Stimulated activated CD4-positive, alpha-beta T cell treated with anti-CD3 and anti-CD28 coated beads, Interleukin-15, amount 100 ng/mL, for 24 hours (primary cell): ENCODE measurements at regions not wholly inside any gene's neighbourhood (a gene's known extent, or its start where the extent isn't known, plus 50 kb on each side); places are given as distances from the start of the nearest gene placed in this dataset.
"Not testable (repeated sequence)": the region's sequence is repeated elsewhere in the genome, so short reads cannot be mapped to it uniquely, and the experiment has no call there.

Experiments
- DNase-seq: peaks from one replicate; pipeline ENCODE4 v3.0.0-alpha.2; 2020

DNA sequence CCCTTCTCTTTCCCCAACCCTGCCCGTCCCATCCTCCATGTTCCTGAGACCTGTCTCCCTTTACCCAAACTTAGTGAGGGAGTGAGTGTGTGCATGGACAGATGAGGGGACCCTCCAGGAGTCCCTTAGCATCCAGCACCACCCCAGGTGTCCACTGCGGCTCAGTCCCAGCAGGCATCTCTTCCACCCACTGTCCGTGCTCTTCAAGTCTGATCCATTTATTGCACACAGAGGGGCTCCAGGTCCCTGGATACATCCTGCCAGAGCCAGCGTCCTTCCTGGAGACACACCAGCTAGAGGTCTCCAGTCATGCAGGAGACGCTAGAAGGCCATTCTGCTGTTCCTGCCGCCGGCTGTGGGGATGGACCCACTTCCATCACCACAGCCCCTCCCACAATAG, 239.2 kb downstream of the ADGRD1 start:
- DNase-seq: no peak

DNA sequence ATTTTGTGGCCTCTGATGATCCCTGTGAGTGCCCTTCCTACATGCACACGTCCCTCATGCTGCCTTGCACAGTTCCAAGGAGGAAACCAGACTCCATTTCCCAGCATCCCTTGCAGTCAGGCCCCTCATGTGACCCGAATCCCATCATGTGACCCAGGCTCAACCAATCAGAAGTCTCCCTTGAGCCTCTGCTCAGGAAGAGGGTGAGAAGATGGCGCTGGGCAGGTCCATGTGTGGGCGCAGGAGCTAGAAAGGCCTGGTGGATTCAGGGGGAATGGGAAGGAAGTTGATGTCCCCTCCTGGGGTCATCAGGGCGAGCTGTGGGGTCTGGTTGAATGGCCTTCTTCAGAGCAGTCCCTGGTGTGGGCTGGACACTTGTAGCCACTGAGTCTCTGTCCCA, 240.5 kb downstream of the ADGRD1 start:
- DNase-seq: peak; percentile 19

DNA sequence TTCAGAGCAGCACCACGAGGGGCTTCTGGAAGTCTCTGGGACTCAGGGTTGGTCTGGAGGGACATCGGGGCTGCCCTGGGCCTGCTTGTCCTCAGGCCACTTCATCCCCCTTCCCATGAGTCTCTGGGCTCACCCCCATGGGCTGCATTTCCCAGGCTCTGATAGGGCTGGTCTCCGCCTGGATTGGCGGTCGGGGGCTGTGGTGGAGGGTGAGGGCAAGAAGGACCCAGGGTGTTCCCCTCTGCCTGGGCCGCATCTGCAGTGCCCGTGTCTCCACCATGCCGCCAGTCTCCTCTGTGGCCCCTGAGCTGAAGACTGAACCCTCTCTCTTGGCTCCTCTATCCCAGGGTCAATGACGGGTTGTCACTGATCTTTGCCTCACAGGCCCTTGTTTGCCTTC, 242.1 kb downstream of the ADGRD1 start:
- no peak for DNase-seq

DNA sequence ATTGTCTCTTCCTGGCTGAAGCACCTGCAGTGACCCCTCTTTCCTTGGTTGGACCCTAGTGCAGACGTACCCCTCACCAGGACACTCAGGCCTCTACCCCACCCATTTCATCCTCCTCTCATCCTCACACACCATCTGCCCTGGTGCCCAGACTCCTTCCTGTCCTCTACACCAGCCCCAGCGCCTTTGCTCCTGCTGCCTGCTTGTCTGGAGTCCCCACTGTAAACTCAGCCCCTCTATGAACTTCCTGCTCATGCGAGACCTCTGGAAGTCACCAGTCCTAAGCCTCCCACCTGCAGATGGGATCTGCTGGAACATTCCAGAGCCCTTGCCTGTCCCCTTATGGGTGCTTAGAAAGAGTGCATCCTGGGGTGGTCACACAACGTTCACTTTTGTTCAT, 242.5 kb downstream of the ADGRD1 start:
- no peak for DNase-seq

DNA sequence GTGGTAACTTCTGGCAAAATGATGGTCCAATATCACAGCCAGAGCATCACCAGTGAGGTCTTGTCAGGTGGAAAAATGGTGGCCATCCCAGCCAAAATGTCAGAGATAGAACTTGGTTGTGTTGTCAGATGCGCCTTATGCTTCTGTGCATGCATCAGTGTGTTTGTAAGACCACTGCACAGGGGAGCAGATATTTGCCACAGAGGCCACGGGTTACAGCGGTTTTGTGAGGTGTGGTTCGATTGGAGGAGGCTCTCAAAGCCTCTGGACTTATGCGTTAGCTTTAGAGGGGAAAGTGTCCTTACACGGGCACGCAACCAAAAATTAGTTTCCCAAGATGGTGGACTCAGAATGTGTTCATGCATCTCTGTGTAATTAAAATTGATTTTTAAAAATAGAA, 243.8 kb downstream of the ADGRD1 start:
- no peak for DNase-seq

DNA sequence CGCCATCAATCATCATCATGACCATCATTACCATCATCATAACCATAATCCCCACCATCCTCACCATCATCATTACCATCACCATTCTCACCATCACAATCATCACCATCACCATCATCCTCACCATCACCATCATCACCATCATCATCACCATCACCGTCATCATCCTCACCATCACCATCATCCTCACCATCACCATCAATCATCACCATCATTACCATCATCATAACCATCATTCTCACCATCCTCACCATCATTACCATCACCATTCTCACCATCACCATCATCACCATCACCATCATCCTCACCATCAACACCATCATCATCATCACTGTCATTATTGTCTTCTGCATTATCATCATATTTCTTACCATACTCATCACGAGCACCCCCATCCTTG, 245.5 kb downstream of the ADGRD1 start:
- DNase-seq: no peak

DNA sequence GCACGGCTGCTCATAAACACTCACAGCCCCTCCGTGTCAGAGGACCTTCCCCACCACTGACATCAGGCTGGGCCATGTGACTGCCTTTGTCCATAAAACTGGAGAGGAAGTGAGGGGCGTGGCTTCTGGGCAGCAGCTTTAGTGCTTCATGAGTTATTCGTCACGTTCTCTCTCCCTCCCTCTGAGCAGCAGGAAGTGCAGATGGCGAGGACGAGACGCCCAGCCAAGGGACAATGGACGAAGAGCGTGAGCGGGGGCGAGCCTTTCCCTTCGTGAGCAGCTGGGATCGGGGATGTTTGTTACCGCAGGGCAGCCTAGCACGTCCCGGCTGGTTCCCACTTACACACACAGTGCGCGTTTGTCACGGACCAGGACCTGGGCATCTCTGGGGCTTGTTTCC, 248.2 kb downstream of the ADGRD1 start:
- not testable (repeated sequence) for DNase-seq

DNA sequence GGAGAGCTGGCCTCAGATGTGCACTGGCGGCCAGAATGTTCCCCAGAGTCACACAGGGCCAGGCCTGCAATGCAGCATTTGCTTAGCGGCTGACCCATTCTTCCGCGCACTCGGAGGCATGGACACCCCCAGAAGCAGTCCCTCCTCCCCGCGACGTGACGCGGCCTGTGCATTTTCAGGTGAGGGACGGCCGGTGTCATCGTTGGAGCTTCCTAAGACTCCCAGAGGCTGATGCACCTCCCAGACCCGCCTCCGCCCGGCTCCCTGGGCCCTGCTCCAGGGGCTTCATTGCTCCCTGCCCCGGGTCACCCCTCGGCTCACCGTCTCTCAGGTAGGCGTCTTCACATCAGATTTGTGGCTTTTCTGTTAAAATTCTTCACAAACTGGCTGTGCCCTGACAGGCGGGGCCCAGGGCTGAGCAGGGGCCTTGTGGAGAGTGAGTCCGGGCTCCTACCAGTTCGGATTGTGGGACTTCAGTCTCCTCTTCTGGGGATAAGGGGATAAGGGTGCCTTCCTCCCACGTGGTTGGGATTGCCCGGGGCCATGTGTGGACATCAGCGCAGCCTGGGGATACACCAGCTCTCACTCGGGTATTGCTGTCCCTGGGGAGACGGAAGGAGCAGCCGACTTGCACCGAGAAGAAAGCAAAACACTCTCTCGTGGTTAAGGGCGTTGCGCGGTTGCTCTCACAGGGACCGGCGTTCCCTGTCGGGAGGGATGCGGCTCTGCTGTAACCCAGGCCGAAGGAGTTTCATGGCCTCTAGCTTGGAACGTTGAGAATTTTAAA, 249.1 kb downstream of the ADGRD1 start:
- DNase-seq: no peak

DNA sequence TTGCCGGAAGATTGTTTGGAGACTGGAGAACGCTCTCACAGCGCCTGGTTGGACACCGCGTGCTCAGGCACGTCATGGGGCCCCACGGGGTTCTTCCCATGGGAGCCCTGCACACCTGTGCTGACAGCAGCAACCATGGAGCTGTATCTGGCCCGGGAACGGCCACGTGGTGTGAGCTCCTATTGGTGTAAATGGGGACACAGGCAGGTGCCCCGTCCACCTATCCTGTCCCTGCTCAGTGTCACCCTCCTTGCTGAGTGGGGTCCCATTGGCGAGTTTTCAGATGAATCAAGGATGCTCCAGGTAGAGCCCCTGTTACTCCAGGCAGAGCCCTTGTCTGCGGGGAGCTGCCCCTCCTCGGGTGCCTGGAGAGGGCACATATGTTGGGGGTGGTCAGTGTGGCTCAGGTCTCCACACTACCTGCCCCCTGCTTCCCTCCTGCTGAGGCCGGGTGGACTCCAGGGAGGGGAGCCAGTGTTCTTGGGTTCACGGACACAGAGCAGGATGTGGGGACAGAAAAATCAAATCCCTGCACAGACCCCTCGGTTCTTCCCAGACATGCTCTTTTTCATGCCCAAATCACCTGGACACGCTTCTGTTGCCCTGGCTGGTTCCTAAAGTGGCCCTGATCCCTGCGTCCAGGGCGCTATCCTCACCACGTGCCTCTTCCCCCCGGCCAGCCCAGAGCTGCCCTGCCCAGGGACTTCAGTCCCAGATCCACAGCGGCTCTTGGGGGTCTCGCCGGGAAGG, 250.1 kb downstream of the ADGRD1 start:
- no peak for DNase-seq

DNA sequence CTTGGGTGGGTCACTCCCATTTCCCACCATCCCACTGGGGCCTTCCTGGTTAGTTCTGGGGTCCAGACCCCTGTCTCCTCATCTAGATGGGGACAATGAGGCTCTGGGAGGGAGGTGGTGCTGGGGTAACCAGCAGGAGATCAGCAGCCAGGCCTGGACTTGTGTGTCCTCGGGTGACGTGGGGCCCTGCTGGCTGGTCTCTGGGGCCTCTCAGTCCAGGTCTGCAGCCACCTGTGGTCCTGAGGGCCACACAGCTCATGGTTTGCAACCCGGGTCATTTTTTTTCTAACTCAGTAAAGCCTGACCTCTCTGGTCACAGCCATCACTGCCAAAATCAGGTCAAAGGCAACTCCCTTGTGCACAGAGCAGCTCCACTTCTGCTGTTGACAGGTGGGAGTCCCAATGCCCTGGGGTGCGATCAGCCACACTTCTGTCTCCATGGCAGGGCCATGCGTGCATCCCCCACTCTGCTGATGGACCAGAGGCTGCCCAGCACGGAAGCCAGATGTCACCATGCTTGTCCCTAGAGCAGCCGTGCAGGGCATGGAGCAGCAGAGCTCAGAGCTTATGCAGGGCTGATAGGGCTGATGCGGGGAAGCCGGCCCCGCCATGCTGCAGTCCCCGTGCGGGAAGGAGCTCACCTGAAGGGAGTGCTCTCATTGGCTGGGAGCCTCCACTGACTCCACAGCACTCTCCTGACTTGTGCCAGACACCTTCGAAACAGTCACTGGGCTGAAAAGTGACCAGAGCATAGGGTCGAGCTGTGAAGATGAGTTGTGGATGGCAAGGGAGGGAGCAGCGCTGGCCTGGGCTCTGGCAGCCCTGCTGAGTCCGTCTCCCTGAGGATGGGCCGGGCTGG, 250.9 kb downstream of the ADGRD1 start:
- no peak for DNase-seq

DNA sequence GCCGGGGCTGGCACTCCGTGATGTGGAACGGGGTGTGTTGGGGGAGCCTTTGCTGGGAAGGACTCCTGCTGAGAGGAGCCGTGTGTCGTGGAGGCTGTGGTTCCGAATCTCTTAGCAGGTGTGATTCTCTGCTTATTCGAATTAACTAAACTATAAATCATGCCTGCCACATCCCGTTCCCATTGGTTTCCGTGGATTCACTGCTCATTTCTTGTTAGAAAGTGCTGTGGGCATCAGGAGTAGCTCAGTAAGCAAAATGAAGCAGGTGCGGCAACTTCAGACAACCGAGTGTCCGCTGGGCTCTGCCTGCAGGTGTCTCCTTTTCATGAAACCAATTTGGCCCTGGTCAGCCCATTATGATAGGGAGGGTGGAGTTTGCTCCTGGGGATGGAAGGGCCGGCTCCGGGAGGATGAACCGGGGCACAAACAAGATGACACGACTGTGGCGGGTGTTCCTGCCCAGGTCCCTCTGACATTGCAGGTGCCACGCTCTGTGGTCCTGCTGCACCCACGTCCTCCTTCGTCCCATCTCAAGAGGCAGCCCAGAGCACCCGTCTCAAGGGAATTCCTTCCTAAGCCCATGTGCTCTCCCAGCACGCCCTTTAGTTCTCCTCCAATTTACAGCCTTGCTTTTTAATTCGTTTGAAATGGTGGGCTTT, 251.7 kb downstream of the ADGRD1 start:
- not testable (repeated sequence) for DNase-seq

DNA sequence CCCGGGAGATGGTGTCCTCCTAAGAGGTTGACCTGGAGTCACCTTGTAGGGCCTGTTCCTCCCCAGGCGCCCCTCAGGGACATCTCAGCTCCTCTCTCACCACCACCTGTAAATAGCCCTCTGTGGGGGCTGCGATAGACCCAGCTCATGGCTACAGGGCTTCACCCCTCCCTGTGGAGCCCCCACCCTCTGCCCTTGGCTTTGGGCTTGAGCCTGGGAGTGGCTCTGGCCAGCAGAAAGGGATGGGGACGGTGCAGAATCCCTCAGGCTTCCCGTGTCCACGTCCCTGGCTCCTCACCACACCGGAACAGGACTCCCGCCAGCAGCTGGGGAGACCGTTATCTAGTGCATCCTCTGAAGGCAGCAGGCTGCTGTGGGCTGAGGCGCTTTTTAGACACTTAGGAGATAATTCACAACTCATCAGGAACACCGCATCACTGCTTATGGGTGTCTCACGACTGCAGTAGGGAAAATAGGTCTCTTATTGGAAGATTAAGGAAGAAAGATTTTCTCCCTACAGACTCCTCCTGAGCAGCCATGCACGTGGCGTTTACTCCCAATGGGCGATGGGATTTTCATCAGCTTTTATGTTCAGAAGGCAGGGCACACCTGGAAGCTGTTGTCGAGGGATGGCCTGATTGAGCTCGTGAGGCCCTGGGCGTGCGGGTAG, 253.1 kb downstream of the ADGRD1 start:
- not testable (repeated sequence) for DNase-seq

DNA sequence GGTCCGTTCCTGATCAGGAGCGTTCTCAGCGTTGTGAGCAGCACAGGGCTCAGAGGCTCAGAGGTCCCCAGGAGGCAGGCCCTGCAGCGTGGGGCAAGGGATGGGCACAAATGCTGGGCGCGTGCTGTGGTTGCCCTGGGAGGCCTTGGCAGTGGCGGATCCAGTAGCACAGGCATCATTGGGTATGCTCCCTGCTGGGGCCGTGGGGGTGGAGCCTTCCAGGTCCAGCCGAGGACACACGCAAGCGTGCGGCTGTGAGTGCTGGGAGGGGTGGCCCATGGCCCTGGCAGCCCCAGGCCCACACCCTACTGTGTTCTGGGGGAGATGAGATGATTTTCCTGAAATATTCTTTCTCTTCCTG, 253.6 kb downstream of the ADGRD1 start:
- DNase-seq: not testable (repeated sequence)

DNA sequence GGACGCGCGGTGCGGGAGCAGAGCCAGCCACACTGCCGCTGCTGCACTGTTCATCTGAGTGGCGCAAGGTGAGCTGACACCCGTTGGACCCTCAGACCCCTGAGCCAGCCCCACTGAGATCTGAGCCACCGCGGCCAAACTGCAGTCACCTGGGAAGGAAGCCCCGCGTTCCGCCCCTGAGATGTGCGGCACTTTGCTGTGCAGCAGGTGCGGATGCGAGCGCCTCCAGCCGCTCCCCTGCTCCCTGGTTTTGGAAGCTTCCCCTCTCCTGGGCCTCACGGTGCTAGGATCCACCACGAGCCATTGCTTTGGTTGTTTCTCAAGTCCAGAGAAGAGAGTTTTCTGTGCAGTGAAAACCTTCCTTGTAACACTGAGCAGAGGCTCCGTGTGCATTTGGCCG, 254.1 kb downstream of the ADGRD1 start:
- not testable (repeated sequence) for DNase-seq

DNA sequence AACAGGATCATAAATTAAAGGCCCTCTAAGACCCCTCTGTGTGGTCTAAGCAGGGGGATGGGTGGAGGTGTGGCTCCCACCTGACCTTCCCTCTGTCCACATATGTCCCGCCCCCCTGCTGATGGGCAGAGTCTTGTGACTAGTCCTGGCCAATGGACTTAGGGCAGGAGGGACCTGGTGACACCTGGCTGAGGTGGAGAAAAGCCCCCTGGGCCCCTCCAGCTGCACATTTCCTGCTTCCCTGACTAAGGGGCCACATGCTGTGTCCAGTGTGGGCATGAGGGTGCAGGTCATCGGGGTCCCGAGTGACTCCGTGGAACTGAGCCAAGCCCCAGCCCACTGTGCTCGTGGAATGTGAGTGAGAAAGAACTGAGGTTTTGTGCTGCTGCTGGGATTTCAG, 254.7 kb downstream of the ADGRD1 start:
- DNase-seq: no peak

DNA sequence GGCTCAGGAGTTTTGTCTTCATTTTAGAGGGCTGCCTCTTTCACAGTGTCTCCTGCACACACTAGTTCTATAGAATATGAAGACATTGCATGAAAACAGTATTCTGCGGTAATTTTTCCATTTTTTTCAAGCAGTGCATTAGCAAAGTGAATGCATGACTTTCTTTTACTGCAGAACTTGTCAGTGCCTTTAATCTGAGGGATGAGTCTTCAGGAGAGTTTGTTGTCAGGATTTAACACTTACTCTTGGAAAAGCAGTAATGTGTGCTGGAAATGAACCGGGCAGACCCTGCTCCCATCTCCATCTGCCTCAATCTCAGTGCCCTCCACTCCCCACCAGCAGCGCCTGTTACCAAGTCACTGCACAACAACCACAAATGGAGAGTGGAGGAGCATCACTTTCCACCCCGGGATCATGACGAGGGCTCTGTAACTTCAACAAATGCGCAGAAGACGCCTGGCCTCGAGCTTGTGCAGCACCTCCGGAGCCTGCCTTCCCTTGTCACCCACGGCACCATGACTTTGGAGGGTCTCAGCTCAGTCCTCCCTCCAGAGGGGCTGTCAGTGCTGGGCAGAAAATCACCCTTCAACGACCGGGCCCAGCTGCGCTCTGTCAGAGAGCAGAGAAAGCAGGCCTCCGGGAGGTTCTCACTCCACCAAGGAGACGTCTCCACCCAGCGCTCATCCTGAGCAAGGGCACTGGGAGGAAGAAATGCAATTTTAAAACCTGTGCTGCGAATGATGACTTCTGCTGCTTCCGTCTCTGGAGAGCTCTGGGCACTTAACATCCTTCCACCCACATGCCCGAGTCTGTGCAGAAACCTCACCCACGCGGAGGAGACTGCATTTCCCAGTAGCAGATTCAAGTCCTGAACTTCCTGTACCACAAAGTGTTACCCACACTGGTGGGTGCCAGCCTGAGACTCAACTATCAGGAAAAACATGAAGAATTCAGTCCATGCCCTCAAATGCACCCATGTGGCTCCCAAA, 255.7 kb downstream of the ADGRD1 start:
- DNase-seq: peak; percentile 45

DNA sequence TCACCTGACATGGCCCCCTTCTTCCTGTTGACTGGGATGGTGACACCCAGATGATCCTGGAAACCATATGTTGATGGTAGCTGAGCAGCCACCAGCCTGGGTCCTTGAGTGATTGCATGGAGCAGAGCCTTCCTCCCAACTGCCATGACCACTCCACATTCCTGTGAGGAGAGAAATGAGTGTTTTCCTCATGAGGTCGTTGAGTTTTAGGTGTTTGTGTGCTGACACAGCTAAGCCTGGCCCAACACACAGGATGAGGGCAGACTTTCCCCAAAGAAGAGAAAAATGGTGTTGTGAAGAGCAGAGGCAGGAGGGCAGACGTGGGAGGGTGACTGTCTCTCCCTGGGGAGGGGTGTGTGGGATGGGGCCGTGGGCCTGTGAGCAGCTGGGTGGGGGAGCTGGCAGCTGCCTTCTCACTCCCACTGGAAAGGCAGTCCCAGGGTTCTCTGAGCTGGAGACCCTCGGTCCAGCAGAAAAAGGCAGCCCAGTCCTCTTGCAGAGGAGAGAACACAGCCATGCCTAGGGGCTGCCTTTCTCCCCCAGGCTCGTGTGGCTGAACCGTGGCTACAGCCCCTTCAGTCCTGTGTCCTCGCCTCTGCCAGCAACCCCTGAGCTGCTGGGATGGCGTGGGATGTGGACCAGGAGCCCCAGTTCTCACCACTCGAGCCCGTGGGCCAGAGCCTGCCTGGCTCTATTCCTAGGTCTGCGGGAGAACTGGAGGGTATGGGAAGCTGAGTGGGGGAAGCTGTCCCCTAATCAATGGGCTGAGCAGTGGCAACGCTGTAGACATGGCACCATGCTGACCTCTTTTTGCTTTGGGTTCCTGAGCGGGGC, 257.0 kb downstream of the ADGRD1 start:
- no peak for DNase-seq

DNA sequence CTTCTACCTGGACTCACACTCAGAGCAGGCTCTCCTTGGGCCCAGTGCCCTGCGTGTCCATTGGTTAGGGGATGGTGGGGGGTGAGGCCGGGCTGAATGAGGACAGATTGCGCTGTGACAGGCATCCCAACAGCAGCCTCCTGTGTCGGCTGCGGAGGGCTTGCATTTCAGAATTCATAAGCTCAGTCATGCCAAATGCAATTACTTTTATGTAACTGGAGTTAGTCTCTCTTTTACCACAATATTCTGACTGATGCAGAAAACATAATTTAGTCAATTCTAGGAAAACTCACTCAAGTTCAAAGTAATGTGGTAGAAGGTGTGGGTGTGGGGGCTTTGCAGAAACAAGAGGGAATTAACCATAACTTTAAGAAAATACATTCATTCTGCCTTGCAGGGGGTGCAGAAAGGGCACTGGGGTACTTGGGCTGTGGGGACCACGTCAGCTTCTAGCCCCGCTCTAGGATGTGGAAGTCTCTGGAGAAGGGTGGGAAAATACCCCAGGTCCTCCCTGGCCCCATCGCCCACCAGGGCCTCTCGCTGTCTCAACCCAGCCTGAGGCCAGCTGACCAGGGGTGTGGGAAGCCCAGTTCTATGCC, 257.7 kb downstream of the ADGRD1 start:
- DNase-seq: no peak

DNA sequence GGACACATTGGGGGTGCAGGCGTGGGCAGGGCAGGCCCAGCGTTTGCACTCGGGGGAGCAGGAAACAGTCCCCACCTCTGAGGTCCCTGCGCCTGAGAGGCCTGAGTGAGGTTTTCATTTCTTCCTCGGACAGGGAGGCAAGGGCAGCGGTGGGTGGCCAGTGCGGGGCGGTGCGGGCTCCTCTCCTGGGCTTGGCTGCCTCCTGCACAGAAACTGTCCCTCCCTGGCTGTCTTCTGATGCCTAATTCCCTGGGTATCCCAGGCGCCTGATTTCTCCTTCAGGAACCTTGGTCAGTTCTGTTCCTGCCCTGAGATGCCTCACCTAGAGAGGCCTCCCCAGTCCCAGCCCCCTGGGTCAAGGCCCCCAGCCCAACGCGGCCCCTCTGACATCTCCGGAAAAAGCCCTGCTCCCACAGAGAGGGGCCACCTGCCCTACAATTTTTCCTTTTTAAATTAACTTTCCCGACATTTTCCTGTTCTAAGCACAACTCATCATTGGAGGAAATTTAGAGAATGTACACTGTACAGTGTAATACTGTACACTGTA, 260.3 kb downstream of the ADGRD1 start:
- no peak for DNase-seq
